ENCODE measurements at regions not wholly inside any gene's neighbourhood (a gene's known extent, or its start where the extent isn't known, plus 50 kb on each side); places are given as distances from the start of the nearest gene placed in this dataset.
"Not testable (repeated sequence)": the region's sequence is repeated elsewhere in the genome, so short reads cannot be mapped to it uniquely, and the experiment has no call there.

DNA sequence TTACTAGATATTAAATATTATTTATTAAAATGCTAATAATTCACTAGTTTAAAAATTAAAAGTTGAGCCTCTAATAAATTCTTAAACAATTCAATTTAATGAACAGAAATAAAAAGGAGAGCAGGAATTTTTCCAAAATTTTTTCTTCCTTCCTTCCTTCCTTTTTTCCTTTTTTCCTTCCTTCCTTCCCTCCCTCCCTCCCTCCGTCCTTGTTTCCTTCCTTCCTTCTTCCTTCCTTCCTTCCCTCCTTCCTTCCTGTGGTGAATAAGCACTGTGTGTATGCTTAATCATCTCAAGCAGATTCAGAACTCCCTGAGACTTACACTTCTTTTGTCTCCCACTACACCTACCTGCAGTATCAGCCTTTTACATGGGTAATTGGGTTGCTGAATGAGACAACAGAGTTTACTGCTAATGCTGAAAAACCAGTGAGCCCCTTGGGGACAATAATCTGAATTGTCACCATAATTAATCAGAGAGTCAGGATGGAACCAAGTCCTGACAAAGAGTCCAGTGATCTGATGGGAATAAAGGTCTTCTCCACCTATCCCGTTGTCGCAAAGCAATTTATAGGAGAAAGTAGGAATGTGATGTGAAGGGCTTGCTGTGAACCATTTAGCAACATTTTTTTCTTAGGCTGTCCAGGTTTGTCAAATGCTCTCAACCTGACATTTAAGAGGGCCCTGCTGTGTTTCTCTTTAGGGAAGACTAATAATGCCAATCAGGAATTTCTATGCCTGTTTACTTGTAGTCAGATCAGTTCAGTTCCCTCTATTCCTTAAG is 58.1 kb upstream of the CEP295 start:
- DNase-seq (no peak), ATAC-seq (no peak)
- Histone ChIP-seq H3K27ac (no peak overlapping the region), H3K4me3 (no peak overlapping the region), H3K4me1 (no peaks in the 10 kb centered on the region), H3K27me3 (no peaks in the 10 kb centered on the region), H3K36me3 (no peaks in the 10 kb centered on the region), H3K9me3 (no peaks in the 10 kb centered on the region)
- TF ChIP-seq, protein P1, sequence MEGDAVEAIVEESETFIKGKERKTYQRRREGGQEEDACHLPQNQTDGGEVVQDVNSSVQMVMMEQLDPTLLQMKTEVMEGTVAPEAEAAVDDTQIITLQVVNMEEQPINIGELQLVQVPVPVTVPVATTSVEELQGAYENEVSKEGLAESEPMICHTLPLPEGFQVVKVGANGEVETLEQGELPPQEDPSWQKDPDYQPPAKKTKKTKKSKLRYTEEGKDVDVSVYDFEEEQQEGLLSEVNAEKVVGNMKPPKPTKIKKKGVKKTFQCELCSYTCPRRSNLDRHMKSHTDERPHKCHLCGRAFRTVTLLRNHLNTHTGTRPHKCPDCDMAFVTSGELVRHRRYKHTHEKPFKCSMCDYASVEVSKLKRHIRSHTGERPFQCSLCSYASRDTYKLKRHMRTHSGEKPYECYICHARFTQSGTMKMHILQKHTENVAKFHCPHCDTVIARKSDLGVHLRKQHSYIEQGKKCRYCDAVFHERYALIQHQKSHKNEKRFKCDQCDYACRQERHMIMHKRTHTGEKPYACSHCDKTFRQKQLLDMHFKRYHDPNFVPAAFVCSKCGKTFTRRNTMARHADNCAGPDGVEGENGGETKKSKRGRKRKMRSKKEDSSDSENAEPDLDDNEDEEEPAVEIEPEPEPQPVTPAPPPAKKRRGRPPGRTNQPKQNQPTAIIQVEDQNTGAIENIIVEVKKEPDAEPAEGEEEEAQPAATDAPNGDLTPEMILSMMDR (IDR thresholded peaks at IDR 0.05): no peak
- intact Hi-C loops (cut with DNase I): no loop called here

DNA sequence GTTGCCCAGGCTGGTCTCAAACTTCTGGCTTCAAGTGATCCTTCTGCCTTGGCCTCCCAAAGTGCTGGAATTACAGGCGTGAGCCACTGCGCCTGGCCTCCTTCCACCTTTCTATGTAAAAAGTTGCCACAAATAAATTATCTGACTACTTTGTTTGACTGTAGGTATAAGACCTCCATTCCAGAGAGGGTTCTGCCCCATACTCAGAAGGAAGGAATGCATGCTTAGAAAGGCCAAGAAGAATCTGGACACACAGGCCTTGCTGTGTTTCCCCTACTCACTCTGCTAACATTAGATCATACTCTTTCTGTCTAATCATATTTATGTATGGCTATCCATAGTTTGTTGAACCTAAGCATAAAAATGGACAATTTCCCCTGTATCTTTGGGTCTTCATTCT is 53.0 kb upstream of the SMCO4 start:
- H3K9me3 ChIP-seq; H3K27ac ChIP-seq; H3K4me3 ChIP-seq; H3K4me1 ChIP-seq; H3K36me3 ChIP-seq; H3K27me3 ChIP-seq; intact Hi-C loops (cut with DNase I); DNase-seq; ATAC-seq: not testable (repeated sequence)
